ENCODE measurements at regions not wholly inside any gene's neighbourhood (a gene's known extent, or its start where the extent isn't known, plus 50 kb on each side); places are given as distances from the start of the nearest gene placed in this dataset.

DNA sequence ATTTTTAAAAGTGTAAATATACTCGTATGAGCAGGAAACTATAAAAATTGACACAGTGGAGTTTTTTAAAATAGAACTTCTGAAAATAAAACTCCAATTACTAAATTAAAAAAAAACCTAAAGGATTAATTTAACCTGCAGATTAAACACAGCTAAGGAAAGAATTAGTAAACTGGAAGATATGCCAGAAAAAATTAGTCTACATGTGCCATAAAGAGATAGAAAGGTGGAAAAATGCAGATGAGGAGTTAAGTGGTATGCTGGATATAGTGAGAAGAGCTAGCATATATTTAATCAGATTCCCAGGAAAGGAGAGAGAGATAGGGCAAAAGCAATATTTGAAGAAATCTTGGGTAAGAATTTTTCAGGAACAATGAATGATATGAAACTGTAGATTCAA, 315.8 kb upstream of the CADM1 start:
- no peak overlapping the region for H3K27ac ChIP-seq (ENCODE audit: extremely low read length, insufficient read depth, low read length)
- no peaks in the 10 kb centered on the region for H3K36me3 ChIP-seq (replicated peaks in 1 of 2; ENCODE audit: control insufficient read depth in 1 of 2, insufficient read depth in 2 of 2, low read length in 2 of 2)
- no peak overlapping the region for H3K4me3 ChIP-seq (replicated peaks in 1 of 3; ENCODE audit: insufficient read depth in 1 of 3, low read depth in 2 of 3, low read length in 3 of 3)
- H3K79me2 ChIP-seq (ENCODE audit: insufficient read depth, low read length): no peaks in the 10 kb centered on the region
- no peak overlapping the region for H2AFZ ChIP-seq (ENCODE audit: low read length)
- DNase-seq (ENCODE audit: low spot score) (no peak), ATAC-seq (no peak), FAIRE-seq (no peak)
- intact Hi-C loops (cut with micrococcal nuclease; ENCODE audit: unreplicated experiment) (no loop called here), in situ Hi-C loops (cut with HindIII; ENCODE audit: extremely low pct_ligation_motif_present, low pct_unique_long_range_greater_than_20kb) (no loop called here)
- H3K4me1 ChIP-seq (ENCODE audit: insufficient read depth, low read length): no peaks in the 10 kb centered on the region
- no peaks in the 10 kb centered on the region for H4K20me1 ChIP-seq (ENCODE audit: insufficient read depth, low read length)
- CTCF ChIA-PET (ENCODE audit: low intra/inter-chr PET ratio, low total read pairs): no interaction called here
- H3K4me2 ChIP-seq (ENCODE audit: low read depth, low read length): no peak overlapping the region
- H3K9me3 ChIP-seq (ENCODE audit: low read length): peaks cover 19% of the 10 kb centered on the region
- H3K27me3 ChIP-seq (ENCODE audit: control insufficient read depth in 1 of 2, insufficient read depth in 2 of 2, low read length in 2 of 2): no peaks in the 10 kb centered on the region; a peak in 1 of 5 replicates
- no TSS peak for BruUV-seq (replicated peaks)
- H3K9ac ChIP-seq (ENCODE audit: insufficient read depth, low read depth, low read length): no peak overlapping the region
- POLR2A ChIA-PET: no interaction called here
- WGBS (ENCODE audit: low lambda C conversion rate): 0% methylated on average over 1 of the region's 1 CpG
- no peak for TF ChIP-seq ETV6 (CRISPR knock-in tag; conservative IDR thresholded peaks at IDR 0.05)
- no peak for TF ChIP-seq ZNF749 (CRISPR knock-in tag; IDR thresholded peaks at IDR 0.05; ENCODE audit: borderline replicate concordance)
- TF ChIP-seq PRMT3 (CRISPR knock-in tag; IDR thresholded peaks at IDR 0.05; ENCODE audit: borderline replicate concordance, low read depth): no peak
- no peak for TF ChIP-seq KAT2B (IDR thresholded peaks at IDR 0.05; ENCODE audit: borderline replicate concordance, low read depth, low read length)
- no peak for TF ChIP-seq TCF12 (IDR thresholded peaks at IDR 0.05)
- no peak for TF ChIP-seq TCF12 (CRISPR knock-in tag; IDR thresholded peaks at IDR 0.05)
- TF ChIP-seq MEF2D (CRISPR knock-in tag; IDR thresholded peaks at IDR 0.05): no peak
- TF ChIP-seq JUNB (CRISPR knock-in tag; IDR thresholded peaks at IDR 0.05; ENCODE audit: borderline replicate concordance): no peak
- TF ChIP-seq RNF2 (conservative IDR thresholded peaks at IDR 0.05; ENCODE audit: low read depth): no peak

DNA sequence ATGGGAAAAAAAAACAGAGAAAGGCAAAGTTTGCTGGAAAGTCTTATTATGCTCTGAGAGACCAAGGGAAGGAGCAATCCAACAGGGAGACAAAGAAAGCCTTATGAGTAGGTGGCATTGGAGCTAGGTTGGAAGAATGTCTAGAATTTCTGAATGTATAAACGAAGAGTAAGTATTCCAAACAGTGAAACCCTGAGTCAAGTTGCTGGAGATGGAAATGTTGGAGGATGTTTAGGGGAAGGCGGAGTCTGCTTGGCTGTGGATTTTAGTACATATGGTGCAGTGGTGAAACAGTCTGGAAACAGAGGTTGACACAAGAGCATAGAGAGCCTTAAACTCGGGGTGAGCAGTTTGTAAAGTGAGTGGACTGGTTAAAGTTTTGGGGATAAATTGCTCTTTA, 314.8 kb upstream of the CADM1 start:
- Histone ChIP-seq H3K36me3 (replicated peaks in 1 of 2; ENCODE audit: control insufficient read depth in 1 of 2, insufficient read depth in 2 of 2, low read length in 2 of 2) (no peaks in the 10 kb centered on the region), H3K9me3 (ENCODE audit: low read length) (peaks cover 19% of the 10 kb centered on the region), H3K27me3 (ENCODE audit: control insufficient read depth in 1 of 2, insufficient read depth in 2 of 2, low read length in 2 of 2) (no peaks in the 10 kb centered on the region; a peak in 1 of 5 replicates), H4K20me1 (ENCODE audit: insufficient read depth, low read length) (no peaks in the 10 kb centered on the region), H2AFZ (ENCODE audit: low read length) (no peak overlapping the region), H3K27ac (ENCODE audit: extremely low read length, insufficient read depth, low read length) (no peak overlapping the region), H3K4me1 (ENCODE audit: insufficient read depth, low read length) (no peaks in the 10 kb centered on the region), H3K4me3 (replicated peaks in 1 of 3; ENCODE audit: insufficient read depth in 1 of 3, low read depth in 2 of 3, low read length in 3 of 3) (no peak overlapping the region), H3K4me2 (ENCODE audit: low read depth, low read length) (no peak overlapping the region), H3K9ac (ENCODE audit: insufficient read depth, low read depth, low read length) (no peak overlapping the region), H3K79me2 (ENCODE audit: insufficient read depth, low read length) (no peaks in the 10 kb centered on the region)
- no peak for FAIRE-seq
- in situ Hi-C loops (cut with HindIII; ENCODE audit: extremely low pct_ligation_motif_present, low pct_unique_long_range_greater_than_20kb) (no loop called here), intact Hi-C loops (cut with micrococcal nuclease; ENCODE audit: unreplicated experiment) (no loop called here)
- ATAC-seq: no peak
- POLR2A ChIA-PET: no interaction called here
- CTCF ChIA-PET (ENCODE audit: low intra/inter-chr PET ratio, low total read pairs): no interaction called here
- 9% methylated on average over 3 of the region's 3 CpGs for WGBS (ENCODE audit: low lambda C conversion rate)
- DNase-seq (ENCODE audit: low spot score): no peak
- BruUV-seq (replicated peaks): no TSS peak
- TF ChIP-seq GABPB1 (CRISPR knock-in tag; IDR thresholded peaks at IDR 0.05): no peak
- TF ChIP-seq MXI1 (IDR thresholded peaks at IDR 0.05; ENCODE audit: borderline replicate concordance, low read depth, low read length): no peak
- TF ChIP-seq, protein P1, sequence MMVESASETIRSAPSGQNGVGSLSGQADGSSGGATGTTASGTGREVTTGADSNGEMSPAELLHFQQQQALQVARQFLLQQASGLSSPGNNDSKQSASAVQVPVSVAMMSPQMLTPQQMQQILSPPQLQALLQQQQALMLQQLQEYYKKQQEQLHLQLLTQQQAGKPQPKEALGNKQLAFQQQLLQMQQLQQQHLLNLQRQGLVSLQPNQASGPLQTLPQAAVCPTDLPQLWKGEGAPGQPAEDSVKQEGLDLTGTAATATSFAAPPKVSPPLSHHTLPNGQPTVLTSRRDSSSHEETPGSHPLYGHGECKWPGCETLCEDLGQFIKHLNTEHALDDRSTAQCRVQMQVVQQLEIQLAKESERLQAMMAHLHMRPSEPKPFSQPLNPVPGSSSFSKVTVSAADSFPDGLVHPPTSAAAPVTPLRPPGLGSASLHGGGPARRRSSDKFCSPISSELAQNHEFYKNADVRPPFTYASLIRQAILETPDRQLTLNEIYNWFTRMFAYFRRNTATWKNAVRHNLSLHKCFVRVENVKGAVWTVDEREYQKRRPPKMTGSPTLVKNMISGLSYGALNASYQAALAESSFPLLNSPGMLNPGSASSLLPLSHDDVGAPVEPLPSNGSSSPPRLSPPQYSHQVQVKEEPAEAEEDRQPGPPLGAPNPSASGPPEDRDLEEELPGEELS (CRISPR knock-in tag; IDR thresholded peaks at IDR 0.05): no peak
- no peak for TF ChIP-seq ZNF550 (CRISPR knock-in tag; IDR thresholded peaks at IDR 0.05; ENCODE audit: borderline replicate concordance)
- TF ChIP-seq ETV5 (CRISPR knock-in tag; IDR thresholded peaks at IDR 0.05; ENCODE audit: borderline replicate concordance): no peak
- TF ChIP-seq TGIF2 (CRISPR knock-in tag; IDR thresholded peaks at IDR 0.05): no peak
- no peak for TF ChIP-seq ZNF572 (CRISPR knock-in tag; IDR thresholded peaks at IDR 0.05)
- TF ChIP-seq JUNB (CRISPR knock-in tag; IDR thresholded peaks at IDR 0.05; ENCODE audit: borderline replicate concordance): no peak
- TF ChIP-seq HDAC1 (CRISPR knock-in tag; IDR thresholded peaks at IDR 0.05): no peak
- TF ChIP-seq MAFK (conservative IDR thresholded peaks at IDR 0.05 in 1 of 2, IDR thresholded peaks at IDR 0.05 in 1 of 2; ENCODE audit: low read length in 2 of 2): no peak
- no peak for TF ChIP-seq NR2F2 (IDR thresholded peaks at IDR 0.05; ENCODE audit: borderline replicate concordance, low read depth)
- TF ChIP-seq KAT2B (IDR thresholded peaks at IDR 0.05; ENCODE audit: borderline replicate concordance, low read depth, low read length): no peak
- TF ChIP-seq SNAI1 (CRISPR knock-in tag; IDR thresholded peaks at IDR 0.05; ENCODE audit: borderline replicate concordance): no peak
- TF ChIP-seq TCF12 (IDR thresholded peaks at IDR 0.05): no peak
- no peak for TF ChIP-seq TCF12 (CRISPR knock-in tag; IDR thresholded peaks at IDR 0.05)
- TF ChIP-seq ZNF629 (CRISPR knock-in tag; conservative IDR thresholded peaks at IDR 0.05): no peak

All from HepG2 (cell line).